Thymus (tissue), 11 donors: ENCODE measurements at regions not wholly inside any gene's neighbourhood (a gene's known extent, or its start where the extent isn't known, plus 50 kb on each side); places are given as distances from the start of the nearest gene placed in this dataset.

Experiments
- DNase-seq, 9 donors: peaks; one replicate each; pipeline ENCODE4 v3.0.0-alpha.2; 2013; ENCODE audit warnings: low spot score in 9 of 9, low read depth in 6 of 9, missing footprints in 1 of 9
- H3K27ac ChIP-seq, 2 donors: one replicate each; pipeline ENCODE4 v1.5.1; 2013; ENCODE audit warnings: control low read depth in 1 of 2, low read depth in 1 of 2, low read length in 1 of 2, mild to moderate bottlenecking in 1 of 2, moderate library complexity in 1 of 2
- H3K27me3 ChIP-seq, 2 donors: one replicate each; pipeline ENCODE4 v1.5.1; 2013; ENCODE audit warnings: low read length in 1 of 2; ENCODE audit not compliant: control insufficient read depth in 2 of 2, insufficient read depth in 1 of 2
- H3K36me3 ChIP-seq, 2 donors: one replicate each; pipeline ENCODE4 v1.5.1; 2013; ENCODE audit warnings: low read length in 1 of 2, mild to moderate bottlenecking in 1 of 2, moderate library complexity in 1 of 2; ENCODE audit not compliant: control insufficient read depth in 2 of 2, insufficient read depth in 2 of 2
- H3K4me1 ChIP-seq, 2 donors: one replicate each; pipeline ENCODE4 v1.5.1; 2013; ENCODE audit warnings: low read length in 2 of 2; ENCODE audit not compliant: control insufficient read depth in 2 of 2, insufficient read depth in 2 of 2
- H3K4me3 ChIP-seq, 2 donors: one replicate each; pipeline ENCODE4 v1.5.1; 2013; ENCODE audit warnings: low read length in 2 of 2, control low read depth in 1 of 2, mild to moderate bottlenecking in 1 of 2
- H3K9me3 ChIP-seq, 2 donors: one replicate each; pipeline ENCODE4 v1.5.1; 2013; ENCODE audit warnings: low read length in 1 of 2, mild to moderate bottlenecking in 1 of 2; ENCODE audit not compliant: control insufficient read depth in 2 of 2, insufficient read depth in 1 of 2
- WGBS: extraction: QIAGEN DNeasy Blood & Tissue Kit; methylation state at CpG from one replicate; pipeline ENCODE4 v1.1.7; 2013; 5-methylcytosine and 5-hydroxymethylcytosine counted together
- donor health status: healthy.

GRCh38 chr3:70899816-70900215 is 587.4 kb upstream of the MDFIC2 start:
- H3K4me1 ChIP-seq = no peaks in the 10 kb centered on the region
- H3K9me3 ChIP-seq = peaks cover 0 to 5% of the 10 kb centered on the region in 2 donors
- H3K27ac ChIP-seq = no peak overlapping the region
- no peak for DNase-seq
- H3K4me3 ChIP-seq = no peak overlapping the region
- WGBS = 98% methylated on average over 4 of the region's 4 CpGs
- no peaks in the 10 kb centered on the region for H3K27me3 ChIP-seq
- H3K36me3 ChIP-seq = no peaks in the 10 kb centered on the region

GRCh38 chr3:70890020-70890394 is 577.6 kb upstream of the MDFIC2 start:
- H3K27ac ChIP-seq = peak overlapping the region in 1 of 2 donors; percentile 45
- no peak overlapping the region for H3K4me3 ChIP-seq
- H3K9me3 ChIP-seq = no peaks in the 10 kb centered on the region
- 94% methylated on average over 3 of the region's 3 CpGs for WGBS
- H3K27me3 ChIP-seq = no peaks in the 10 kb centered on the region
- DNase-seq = no peak
- H3K4me1 ChIP-seq = no peaks in the 10 kb centered on the region
- H3K36me3 ChIP-seq = no peaks in the 10 kb centered on the region

GRCh38 chr3:70889162-70890019 is 577.0 kb upstream of the MDFIC2 start:
- no peaks in the 10 kb centered on the region for H3K9me3 ChIP-seq
- no peak overlapping the region for H3K27ac ChIP-seq
- 95% methylated on average over 8 of the region's 8 CpGs for WGBS
- no peak for DNase-seq
- H3K27me3 ChIP-seq = no peaks in the 10 kb centered on the region
- no peak overlapping the region for H3K4me3 ChIP-seq
- no peaks in the 10 kb centered on the region for H3K36me3 ChIP-seq
- H3K4me1 ChIP-seq = no peaks in the 10 kb centered on the region

- Histone ChIP-seq H3K27me3 (no peaks in the 10 kb centered on the region), H3K36me3 (no peaks in the 10 kb centered on the region), H3K4me1 (no peaks in the 10 kb centered on the region), H3K27ac (no peak overlapping the region), H3K4me3 (no peak overlapping the region), H3K9me3 (no peaks in the 10 kb centered on the region)
- DNase-seq = no peak
- WGBS = 93% methylated on average over 6 of the region's 6 CpGs
Observed at GRCh38 chr3:70885636-70886035, 573.2 kb upstream of the MDFIC2 start.

- WGBS = 94% methylated on average over 5 of the region's 5 CpGs
- no peaks in the 10 kb centered on the region for H3K36me3 ChIP-seq
- H3K27ac ChIP-seq = no peak overlapping the region
- DNase-seq = no peak
- no peak overlapping the region for H3K4me3 ChIP-seq
- H3K27me3 ChIP-seq = no peaks in the 10 kb centered on the region
- no peaks in the 10 kb centered on the region for H3K9me3 ChIP-seq
- H3K4me1 ChIP-seq = no peaks in the 10 kb centered on the region
Observed at GRCh38 chr3:70882104-70882503, 569.7 kb upstream of the MDFIC2 start.

- no peaks in the 10 kb centered on the region for H3K9me3 ChIP-seq
- no peaks in the 10 kb centered on the region for H3K27me3 ChIP-seq
- no peak overlapping the region for H3K27ac ChIP-seq
- no peaks in the 10 kb centered on the region for H3K4me1 ChIP-seq
- no peak overlapping the region for H3K4me3 ChIP-seq
- DNase-seq = no peak
- no peaks in the 10 kb centered on the region for H3K36me3 ChIP-seq
- 88% methylated on average over 2 of the region's 2 CpGs for WGBS
Observed at GRCh38 chr3:70880421-70880820, 568.0 kb upstream of the MDFIC2 start.

GRCh38 chr3:70876154-70876553 is 563.7 kb upstream of the MDFIC2 start:
- 93% methylated on average over 3 of the region's 3 CpGs for WGBS
- Histone ChIP-seq H3K27me3 (no peaks in the 10 kb centered on the region), H3K9me3 (no peaks in the 10 kb centered on the region), H3K36me3 (no peaks in the 10 kb centered on the region), H3K27ac (no peak overlapping the region), H3K4me3 (no peak overlapping the region), H3K4me1 (no peaks in the 10 kb centered on the region)
- no peak for DNase-seq

- Histone ChIP-seq H3K9me3 (no peaks in the 10 kb centered on the region), H3K27ac (no peak overlapping the region), H3K4me1 (no peaks in the 10 kb centered on the region), H3K4me3 (no peak overlapping the region), H3K27me3 (no peaks in the 10 kb centered on the region), H3K36me3 (no peaks in the 10 kb centered on the region)
- DNase-seq = no peak
- 98% methylated on average over 3 of the region's 3 CpGs for WGBS
Observed at GRCh38 chr3:70874196-70874595, 561.8 kb upstream of the MDFIC2 start.

GRCh38 chr3:70873686-70874085 is 561.2 kb upstream of the MDFIC2 start:
- Histone ChIP-seq H3K27me3 (no peaks in the 10 kb centered on the region), H3K9me3 (no peaks in the 10 kb centered on the region), H3K4me3 (no peak overlapping the region), H3K36me3 (no peaks in the 10 kb centered on the region), H3K4me1 (no peaks in the 10 kb centered on the region), H3K27ac (no peak overlapping the region)
- no peak for DNase-seq
- WGBS = 96% methylated on average over 5 of the region's 5 CpGs
